GM12878 (cell line): ENCODE measurements at regions not wholly inside any gene's neighbourhood (a gene's known extent, or its start where the extent isn't known, plus 50 kb on each side); places are given as distances from the start of the nearest gene placed in this dataset.

ENCODE experiments used
- CEBPB ChIP-seq, 2 experiments: fragments of 150-350 bp in 1 of 2; IDR thresholded peaks; 2 replicates each; pipeline ENCODE4 v1.6.1; 2012 to 2014; ENCODE audit warnings: low read depth in 2 of 2, low read length in 2 of 2, borderline replicate concordance in 1 of 2, inconsistent platforms in 1 of 2
- KDM1A ChIP-seq: fragments of 200-600 bp; sonication (generic); IDR thresholded peaks from 2 replicates; pipeline ENCODE4 v1.6.1; 2016; ENCODE audit warnings: borderline replicate concordance
- KLF5 ChIP-seq: fragments of 450-650 bp; IDR thresholded peaks from 2 replicates; pipeline ENCODE4 v1.6.1; 2014; ENCODE audit warnings: mild to moderate bottlenecking; ENCODE audit not compliant: partially characterized antibody
- NR2F1 ChIP-seq: fragments of 450-650 bp; conservative IDR thresholded peaks from 2 replicates; pipeline ENCODE4 v1.6.1; 2017; ENCODE audit warnings: mild to moderate bottlenecking
- SMC3 ChIP-seq: IDR thresholded peaks from 2 replicates; pipeline ENCODE4 v1.6.1; 2011; ENCODE audit warnings: low read length, improper control_type of control experiment, borderline replicate concordance
- TBL1XR1 ChIP-seq: IDR thresholded peaks from 2 replicates; pipeline ENCODE4 v1.6.1; 2012; ENCODE audit warnings: low read depth, low read length, improper control_type of control experiment
- TF ChIP-seq, protein P1 (sequence below): fragments of 450-650 bp; IDR thresholded peaks from 2 replicates; pipeline ENCODE4 v1.6.1; 2014; ENCODE audit warnings: mild to moderate bottlenecking
- TF ChIP-seq, protein P2 (sequence below): IDR thresholded peaks from 2 replicates; pipeline ENCODE4 v1.6.1; 2012; ENCODE audit warnings: low read length, inconsistent platforms
- TF ChIP-seq, protein P3 (sequence below): IDR thresholded peaks from 2 replicates; pipeline ENCODE4 v1.6.1; 2011; ENCODE audit warnings: mild to moderate bottlenecking, low read depth, low read length, moderate library complexity; ENCODE audit not compliant: insufficient replicate concordance
- TF ChIP-seq, protein P4 (sequence below): IDR thresholded peaks from 2 replicates; pipeline ENCODE4 v1.6.1; 2012; ENCODE audit warnings: improper control_type of control experiment, low read depth, low read length; ENCODE audit not compliant: insufficient replicate concordance

DNA sequence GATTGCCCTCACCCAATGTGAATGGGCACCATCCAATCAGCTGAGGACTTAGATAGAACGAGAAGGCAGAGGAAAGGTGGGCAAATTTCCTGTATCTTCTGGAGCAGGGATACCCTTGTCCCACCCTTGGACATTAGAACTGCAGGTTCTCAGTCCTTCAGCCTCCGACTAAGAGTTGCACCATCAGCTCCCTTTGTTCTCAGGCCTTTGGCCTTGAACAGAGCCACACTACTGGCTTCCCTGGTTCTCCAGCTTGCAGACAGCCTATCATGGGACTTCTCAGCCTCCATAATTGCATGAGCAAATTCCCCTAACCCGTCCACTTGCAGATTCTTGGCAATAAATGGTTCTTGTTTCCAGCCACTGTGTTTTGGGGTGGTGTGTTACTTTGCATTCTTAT, 102.4 kb downstream of the LSM3 start (continued):
- TF ChIP-seq, protein P1, sequence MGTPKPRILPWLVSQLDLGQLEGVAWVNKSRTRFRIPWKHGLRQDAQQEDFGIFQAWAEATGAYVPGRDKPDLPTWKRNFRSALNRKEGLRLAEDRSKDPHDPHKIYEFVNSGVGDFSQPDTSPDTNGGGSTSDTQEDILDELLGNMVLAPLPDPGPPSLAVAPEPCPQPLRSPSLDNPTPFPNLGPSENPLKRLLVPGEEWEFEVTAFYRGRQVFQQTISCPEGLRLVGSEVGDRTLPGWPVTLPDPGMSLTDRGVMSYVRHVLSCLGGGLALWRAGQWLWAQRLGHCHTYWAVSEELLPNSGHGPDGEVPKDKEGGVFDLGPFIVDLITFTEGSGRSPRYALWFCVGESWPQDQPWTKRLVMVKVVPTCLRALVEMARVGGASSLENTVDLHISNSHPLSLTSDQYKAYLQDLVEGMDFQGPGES: no peak
- TF ChIP-seq SMC3 (no peak), KLF5 (no peak), NR2F1 (no peak), KDM1A (no peak), CEBPB (IDR thresholded peaks at IDR 0.05; ENCODE audit: borderline replicate concordance in 1 of 2, low read depth in 2 of 2, low read length in 2 of 2) (no peak), TBL1XR1 (no peak)
- TF ChIP-seq, protein P2, sequence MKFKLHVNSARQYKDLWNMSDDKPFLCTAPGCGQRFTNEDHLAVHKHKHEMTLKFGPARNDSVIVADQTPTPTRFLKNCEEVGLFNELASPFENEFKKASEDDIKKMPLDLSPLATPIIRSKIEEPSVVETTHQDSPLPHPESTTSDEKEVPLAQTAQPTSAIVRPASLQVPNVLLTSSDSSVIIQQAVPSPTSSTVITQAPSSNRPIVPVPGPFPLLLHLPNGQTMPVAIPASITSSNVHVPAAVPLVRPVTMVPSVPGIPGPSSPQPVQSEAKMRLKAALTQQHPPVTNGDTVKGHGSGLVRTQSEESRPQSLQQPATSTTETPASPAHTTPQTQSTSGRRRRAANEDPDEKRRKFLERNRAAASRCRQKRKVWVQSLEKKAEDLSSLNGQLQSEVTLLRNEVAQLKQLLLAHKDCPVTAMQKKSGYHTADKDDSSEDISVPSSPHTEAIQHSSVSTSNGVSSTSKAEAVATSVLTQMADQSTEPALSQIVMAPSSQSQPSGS: no peak
- TF ChIP-seq, protein P3, sequence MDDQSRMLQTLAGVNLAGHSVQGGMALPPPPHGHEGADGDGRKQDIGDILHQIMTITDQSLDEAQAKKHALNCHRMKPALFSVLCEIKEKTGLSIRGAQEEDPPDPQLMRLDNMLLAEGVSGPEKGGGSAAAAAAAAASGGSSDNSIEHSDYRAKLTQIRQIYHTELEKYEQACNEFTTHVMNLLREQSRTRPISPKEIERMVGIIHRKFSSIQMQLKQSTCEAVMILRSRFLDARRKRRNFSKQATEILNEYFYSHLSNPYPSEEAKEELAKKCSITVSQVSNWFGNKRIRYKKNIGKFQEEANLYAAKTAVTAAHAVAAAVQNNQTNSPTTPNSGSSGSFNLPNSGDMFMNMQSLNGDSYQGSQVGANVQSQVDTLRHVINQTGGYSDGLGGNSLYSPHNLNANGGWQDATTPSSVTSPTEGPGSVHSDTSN: no peak
- TF ChIP-seq, protein P4, sequence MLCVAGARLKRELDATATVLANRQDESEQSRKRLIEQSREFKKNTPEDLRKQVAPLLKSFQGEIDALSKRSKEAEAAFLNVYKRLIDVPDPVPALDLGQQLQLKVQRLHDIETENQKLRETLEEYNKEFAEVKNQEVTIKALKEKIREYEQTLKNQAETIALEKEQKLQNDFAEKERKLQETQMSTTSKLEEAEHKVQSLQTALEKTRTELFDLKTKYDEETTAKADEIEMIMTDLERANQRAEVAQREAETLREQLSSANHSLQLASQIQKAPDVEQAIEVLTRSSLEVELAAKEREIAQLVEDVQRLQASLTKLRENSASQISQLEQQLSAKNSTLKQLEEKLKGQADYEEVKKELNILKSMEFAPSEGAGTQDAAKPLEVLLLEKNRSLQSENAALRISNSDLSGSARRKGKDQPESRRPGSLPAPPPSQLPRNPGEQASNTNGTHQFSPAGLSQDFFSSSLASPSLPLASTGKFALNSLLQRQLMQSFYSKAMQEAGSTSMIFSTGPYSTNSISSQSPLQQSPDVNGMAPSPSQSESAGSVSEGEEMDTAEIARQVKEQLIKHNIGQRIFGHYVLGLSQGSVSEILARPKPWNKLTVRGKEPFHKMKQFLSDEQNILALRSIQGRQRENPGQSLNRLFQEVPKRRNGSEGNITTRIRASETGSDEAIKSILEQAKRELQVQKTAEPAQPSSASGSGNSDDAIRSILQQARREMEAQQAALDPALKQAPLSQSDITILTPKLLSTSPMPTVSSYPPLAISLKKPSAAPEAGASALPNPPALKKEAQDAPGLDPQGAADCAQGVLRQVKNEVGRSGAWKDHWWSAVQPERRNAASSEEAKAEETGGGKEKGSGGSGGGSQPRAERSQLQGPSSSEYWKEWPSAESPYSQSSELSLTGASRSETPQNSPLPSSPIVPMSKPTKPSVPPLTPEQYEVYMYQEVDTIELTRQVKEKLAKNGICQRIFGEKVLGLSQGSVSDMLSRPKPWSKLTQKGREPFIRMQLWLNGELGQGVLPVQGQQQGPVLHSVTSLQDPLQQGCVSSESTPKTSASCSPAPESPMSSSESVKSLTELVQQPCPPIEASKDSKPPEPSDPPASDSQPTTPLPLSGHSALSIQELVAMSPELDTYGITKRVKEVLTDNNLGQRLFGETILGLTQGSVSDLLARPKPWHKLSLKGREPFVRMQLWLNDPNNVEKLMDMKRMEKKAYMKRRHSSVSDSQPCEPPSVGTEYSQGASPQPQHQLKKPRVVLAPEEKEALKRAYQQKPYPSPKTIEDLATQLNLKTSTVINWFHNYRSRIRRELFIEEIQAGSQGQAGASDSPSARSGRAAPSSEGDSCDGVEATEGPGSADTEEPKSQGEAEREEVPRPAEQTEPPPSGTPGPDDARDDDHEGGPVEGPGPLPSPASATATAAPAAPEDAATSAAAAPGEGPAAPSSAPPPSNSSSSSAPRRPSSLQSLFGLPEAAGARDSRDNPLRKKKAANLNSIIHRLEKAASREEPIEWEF: no peak
